SK-N-SH (cell line): ENCODE measurements at regions not wholly inside any gene's neighbourhood (a gene's known extent, or its start where the extent isn't known, plus 50 kb on each side); places are given as distances from the start of the nearest gene placed in this dataset.

ENCODE experiments used
- CHD2 ChIP-seq: fragments of 150-350 bp; IDR thresholded peaks from 2 replicates; pipeline ENCODE4 v1.6.1; 2018; ENCODE audit warnings: low read length; ENCODE audit not compliant: partially characterized antibody
- ELF1 ChIP-seq: IDR thresholded peaks from 2 replicates; pipeline ENCODE4 v1.4.0; 2012
- FOXM1 ChIP-seq: IDR thresholded peaks from 2 replicates; pipeline ENCODE4 v1.4.0; 2012; ENCODE audit warnings: low read depth, mild to moderate bottlenecking
- MAX ChIP-seq: IDR thresholded peaks from 2 replicates; pipeline ENCODE4 v1.4.0; 2012; ENCODE audit warnings: low read depth
- NFIC ChIP-seq: IDR thresholded peaks from 2 replicates; pipeline ENCODE4 v1.4.0; 2012; ENCODE audit warnings: borderline replicate concordance
- RCOR1 ChIP-seq: fragments of 150-350 bp; IDR thresholded peaks from 2 replicates; pipeline ENCODE4 v1.6.1; 2017; ENCODE audit warnings: antibody characterized with exemption, low read length
- TCF12 ChIP-seq: IDR thresholded peaks from 2 replicates; pipeline ENCODE4 v1.4.0; 2012
- TEAD4 ChIP-seq: IDR thresholded peaks from 2 replicates; pipeline ENCODE4 v1.4.0; 2012; ENCODE audit warnings: mild to moderate bottlenecking, borderline replicate concordance; ENCODE audit not compliant: insufficient read depth
- USF1 ChIP-seq: IDR thresholded peaks from 2 replicates; pipeline ENCODE4 v1.4.0; 2012; ENCODE audit warnings: low read depth, borderline replicate concordance
- YY1 ChIP-seq: IDR thresholded peaks from 2 replicates; pipeline ENCODE4 v1.4.0; 2012; ENCODE audit warnings: low read depth, mild to moderate bottlenecking
- TF ChIP-seq, protein P1 (sequence below): fragments of 200-600 bp; sonication (generic); IDR thresholded peaks from 2 replicates; pipeline ENCODE4 v1.6.1; 2017; ENCODE audit warnings: antibody characterized with exemption, mild to moderate bottlenecking, moderate library complexity

DNA sequence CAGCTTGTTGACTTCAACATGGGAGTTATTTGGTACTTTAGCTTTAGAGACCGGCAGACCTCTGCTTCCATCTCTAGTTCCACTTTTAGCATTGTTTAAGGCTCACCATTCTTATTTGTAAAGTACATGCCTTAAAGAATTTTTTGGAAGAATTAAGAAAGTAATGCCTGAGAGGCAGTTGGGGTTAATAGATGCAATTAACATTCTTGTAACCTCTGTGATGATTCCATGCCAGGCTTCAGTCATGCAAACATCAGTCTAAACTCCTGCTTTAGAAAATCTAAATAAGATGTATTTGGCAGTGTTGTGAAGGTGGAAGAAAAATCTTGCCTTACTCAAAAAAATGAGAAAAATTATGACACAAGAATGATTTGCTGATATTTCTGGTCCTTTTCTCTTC lies 79.9 kb upstream of the UBAC2 start:
- TF ChIP-seq, protein P1, sequence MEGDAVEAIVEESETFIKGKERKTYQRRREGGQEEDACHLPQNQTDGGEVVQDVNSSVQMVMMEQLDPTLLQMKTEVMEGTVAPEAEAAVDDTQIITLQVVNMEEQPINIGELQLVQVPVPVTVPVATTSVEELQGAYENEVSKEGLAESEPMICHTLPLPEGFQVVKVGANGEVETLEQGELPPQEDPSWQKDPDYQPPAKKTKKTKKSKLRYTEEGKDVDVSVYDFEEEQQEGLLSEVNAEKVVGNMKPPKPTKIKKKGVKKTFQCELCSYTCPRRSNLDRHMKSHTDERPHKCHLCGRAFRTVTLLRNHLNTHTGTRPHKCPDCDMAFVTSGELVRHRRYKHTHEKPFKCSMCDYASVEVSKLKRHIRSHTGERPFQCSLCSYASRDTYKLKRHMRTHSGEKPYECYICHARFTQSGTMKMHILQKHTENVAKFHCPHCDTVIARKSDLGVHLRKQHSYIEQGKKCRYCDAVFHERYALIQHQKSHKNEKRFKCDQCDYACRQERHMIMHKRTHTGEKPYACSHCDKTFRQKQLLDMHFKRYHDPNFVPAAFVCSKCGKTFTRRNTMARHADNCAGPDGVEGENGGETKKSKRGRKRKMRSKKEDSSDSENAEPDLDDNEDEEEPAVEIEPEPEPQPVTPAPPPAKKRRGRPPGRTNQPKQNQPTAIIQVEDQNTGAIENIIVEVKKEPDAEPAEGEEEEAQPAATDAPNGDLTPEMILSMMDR = no peak
- no peak for TF ChIP-seq TEAD4
- no peak for TF ChIP-seq USF1
- TF ChIP-seq RCOR1 = no peak
- no peak for TF ChIP-seq TCF12
- TF ChIP-seq NFIC = no peak
- TF ChIP-seq YY1 = no peak
- no peak for TF ChIP-seq FOXM1
- no peak for TF ChIP-seq CHD2
- no peak for TF ChIP-seq MAX
- no peak for TF ChIP-seq ELF1
